ENCODE measurements at regions not wholly inside any gene's neighbourhood (a gene's known extent, or its start where the extent isn't known, plus 50 kb on each side); places are given as distances from the start of the nearest gene placed in this dataset.

GRCh38 chr5:166570865-166571264 lies 1720.6 kb upstream of the WWC1 start:
- no peak for TF ChIP-seq CTCF (IDR thresholded peaks at IDR 0.05)
- intact Hi-C loops (cut with DNase I), result no loop called here

GRCh38 chr5:166571668-166572067 lies 1719.8 kb upstream of the WWC1 start:
- no peak overlapping the region for H3K4me3 ChIP-seq
- TF ChIP-seq CTCF (IDR thresholded peaks at IDR 0.05), result no peak
- no peaks in the 10 kb centered on the region for H3K9me3 ChIP-seq
- DNase-seq (no peak), ATAC-seq (no peak)
- H3K27me3 ChIP-seq, result no peaks in the 10 kb centered on the region
- H3K36me3 ChIP-seq, result no peaks in the 10 kb centered on the region
- no peak overlapping the region for H3K27ac ChIP-seq
- intact Hi-C loops (cut with DNase I), result no loop called here
- H3K4me1 ChIP-seq, result no peaks in the 10 kb centered on the region

More at GRCh38 chr5:166570865-166571264, 1720.6 kb upstream of the WWC1 start:
- Histone ChIP-seq H3K36me3 (no peaks in the 10 kb centered on the region), H3K27ac (no peak overlapping the region), H3K4me3 (no peak overlapping the region), H3K27me3 (no peaks in the 10 kb centered on the region), H3K9me3 (no peaks in the 10 kb centered on the region), H3K4me1 (no peaks in the 10 kb centered on the region)
- no peak for ATAC-seq
- DNase-seq, result no peak

GRCh38 chr5:166576323-166576722 lies 1715.1 kb upstream of the WWC1 start:
- intact Hi-C loops (cut with DNase I), result no loop called here
- Histone ChIP-seq H3K4me3 (no peak overlapping the region), H3K9me3 (no peaks in the 10 kb centered on the region), H3K4me1 (no peaks in the 10 kb centered on the region), H3K36me3 (no peaks in the 10 kb centered on the region), H3K27ac (no peak overlapping the region), H3K27me3 (peaks cover 3% of the 10 kb centered on the region)
- DNase-seq (no peak), ATAC-seq (no peak)
- no peak for TF ChIP-seq CTCF (IDR thresholded peaks at IDR 0.05)

GRCh38 chr5:166581826-166582225 lies 1709.6 kb upstream of the WWC1 start:
- Histone ChIP-seq H3K36me3 (no peaks in the 10 kb centered on the region), H3K4me1 (no peaks in the 10 kb centered on the region), H3K9me3 (no peaks in the 10 kb centered on the region), H3K27me3 (peaks cover 3% of the 10 kb centered on the region), H3K27ac (no peak overlapping the region), H3K4me3 (no peak overlapping the region)
- ATAC-seq (no peak), DNase-seq (no peak)
- intact Hi-C loops (cut with DNase I), result no loop called here
- TF ChIP-seq CTCF (IDR thresholded peaks at IDR 0.05), result no peak

- intact Hi-C loops (cut with DNase I), result no loop called here
- peaks cover 3% of the 10 kb centered on the region for H3K27me3 ChIP-seq
- H3K27ac ChIP-seq, result no peak overlapping the region
- H3K36me3 ChIP-seq, result no peaks in the 10 kb centered on the region
- no peak for TF ChIP-seq CTCF (IDR thresholded peaks at IDR 0.05)
- no peaks in the 10 kb centered on the region for H3K4me1 ChIP-seq
- DNase-seq (no peak), ATAC-seq (no peak)
- H3K4me3 ChIP-seq, result no peak overlapping the region
- no peaks in the 10 kb centered on the region for H3K9me3 ChIP-seq
Measured at GRCh38 chr5:166582416-166582815, 1709.0 kb upstream of the WWC1 start.

GRCh38 chr5:166594567-166594966 lies 1696.9 kb upstream of the WWC1 start:
- no peaks in the 10 kb centered on the region for H3K27me3 ChIP-seq
- no peak overlapping the region for H3K27ac ChIP-seq
- TF ChIP-seq CTCF (IDR thresholded peaks at IDR 0.05), result no peak
- H3K4me1 ChIP-seq, result no peaks in the 10 kb centered on the region
- DNase-seq (no peak), ATAC-seq (no peak)
- no peak overlapping the region for H3K4me3 ChIP-seq
- intact Hi-C loops (cut with DNase I), result no loop called here
- H3K36me3 ChIP-seq, result no peaks in the 10 kb centered on the region
- no peaks in the 10 kb centered on the region for H3K9me3 ChIP-seq

Data from upper lobe of right lung (tissue), 1 donor.